ENCODE measurements at regions not wholly inside any gene's neighbourhood (a gene's known extent, or its start where the extent isn't known, plus 50 kb on each side); places are given as distances from the start of the nearest gene placed in this dataset.

- peaks cover 0 to 2% of the 10 kb centered on the region in 2 donors for H3K9me3 Mint-ChIP-seq
Observed at GRCh38 chr9:120252248-120252647, 327.7 kb downstream of the CDK5RAP2 start.

GRCh38 chr9:120242116-120242811 is 337.7 kb downstream of the CDK5RAP2 start:
- Histone ChIP-seq H3K9me3 (ENCODE audit: control insufficient read depth, insufficient read depth, low read length) (no peaks in the 10 kb centered on the region), H3K4me3 (ENCODE audit: low read length) (no peak overlapping the region), H3K4me1 (ENCODE audit: control insufficient read depth, insufficient read depth, low read length) (no peaks in the 10 kb centered on the region), H3K36me3 (ENCODE audit: control insufficient read depth, insufficient read depth, low read length) (no peaks in the 10 kb centered on the region), H3K27me3 (ENCODE audit: control insufficient read depth, insufficient read depth, low read length) (no peaks in the 10 kb centered on the region), H3K27ac (ENCODE audit: low read length) (no peak overlapping the region)
- Mint-ChIP-seq H3K27ac (no peak overlapping the region), H3K36me3 (no peaks in the 10 kb centered on the region), H3K4me1 (no peaks in the 10 kb centered on the region), H3K27me3 (ENCODE audit: low read depth in 2 of 2) (peaks cover 0 to 10% of the 10 kb centered on the region in 2 donors), H3K9me3 (peaks cover 0 to 2% of the 10 kb centered on the region in 2 donors), H3K4me3 (no peak overlapping the region)
- 89% methylated on average over 21 of the region's 21 CpGs for WGBS (ENCODE audit: insufficient coverage)
- DNase-seq = no peak
- intact Hi-C loops (cut with micrococcal nuclease) = no loop called here
- TF ChIP-seq CTCF (IDR thresholded peaks at IDR 0.05) = no peak
- ATAC-seq = no peak

More at GRCh38 chr9:120252248-120252647, 327.7 kb downstream of the CDK5RAP2 start:
- Mint-ChIP-seq H3K27me3 (ENCODE audit: low read depth in 2 of 2) (peaks cover 0 to 24% of the 10 kb centered on the region in 2 donors), H3K27ac (no peak overlapping the region), H3K36me3 (no peaks in the 10 kb centered on the region), H3K4me1 (no peaks in the 10 kb centered on the region), H3K4me3 (no peak overlapping the region)
- ATAC-seq = no peak
- intact Hi-C loops (cut with micrococcal nuclease) = no loop called here
- Histone ChIP-seq H3K27ac (ENCODE audit: low read length) (no peak overlapping the region), H3K27me3 (ENCODE audit: control insufficient read depth, insufficient read depth, low read length) (no peaks in the 10 kb centered on the region), H3K4me3 (ENCODE audit: low read length) (no peak overlapping the region), H3K9me3 (ENCODE audit: control insufficient read depth, insufficient read depth, low read length) (no peaks in the 10 kb centered on the region), H3K4me1 (ENCODE audit: control insufficient read depth, insufficient read depth, low read length) (no peaks in the 10 kb centered on the region), H3K36me3 (ENCODE audit: control insufficient read depth, insufficient read depth, low read length) (no peaks in the 10 kb centered on the region)
- DNase-seq = no peak
- no peak for TF ChIP-seq CTCF (IDR thresholded peaks at IDR 0.05)
- no CpG with 5 or more reads among the region's 2 CpGs for WGBS (ENCODE audit: insufficient coverage)

- intact Hi-C loops (cut with micrococcal nuclease) = no loop called here
- TF ChIP-seq CTCF (IDR thresholded peaks at IDR 0.05) = no peak
- H3K4me1 ChIP-seq (ENCODE audit: control insufficient read depth, insufficient read depth, low read length) = no peaks in the 10 kb centered on the region
- peaks cover 0 to 10% of the 10 kb centered on the region in 2 donors for H3K27me3 Mint-ChIP-seq (ENCODE audit: low read depth in 2 of 2)
- no peak overlapping the region for H3K27ac Mint-ChIP-seq
- no peaks in the 10 kb centered on the region for H3K36me3 ChIP-seq (ENCODE audit: control insufficient read depth, insufficient read depth, low read length)
- peaks cover 0 to 2% of the 10 kb centered on the region in 2 donors for H3K9me3 Mint-ChIP-seq
- H3K9me3 ChIP-seq (ENCODE audit: control insufficient read depth, insufficient read depth, low read length) = no peaks in the 10 kb centered on the region
- H3K27ac ChIP-seq (ENCODE audit: low read length) = no peak overlapping the region
- no peaks in the 10 kb centered on the region for H3K4me1 Mint-ChIP-seq
- DNase-seq (no peak), ATAC-seq (no peak)
- H3K4me3 Mint-ChIP-seq = no peak overlapping the region
- H3K36me3 Mint-ChIP-seq = no peaks in the 10 kb centered on the region
- no peaks in the 10 kb centered on the region for H3K27me3 ChIP-seq (ENCODE audit: control insufficient read depth, insufficient read depth, low read length)
- WGBS (ENCODE audit: insufficient coverage) = 94% methylated on average over 1 of the region's 1 CpG
- no peak overlapping the region for H3K4me3 ChIP-seq (ENCODE audit: low read length)
Observed at GRCh38 chr9:120236596-120236995, 343.4 kb downstream of the CDK5RAP2 start.

GRCh38 chr9:120235081-120235480 is 344.9 kb downstream of the CDK5RAP2 start:
- DNase-seq = no peak
- H3K27ac ChIP-seq (ENCODE audit: low read length) = no peak overlapping the region

More at GRCh38 chr9:120235081-120235480, 344.9 kb downstream of the CDK5RAP2 start:
- Mint-ChIP-seq H3K9me3 (peaks cover 0 to 2% of the 10 kb centered on the region in 2 donors), H3K27me3 (ENCODE audit: low read depth in 2 of 2) (peaks cover 0 to 13% of the 10 kb centered on the region in 2 donors), H3K4me1 (no peaks in the 10 kb centered on the region), H3K4me3 (no peak overlapping the region), H3K36me3 (no peaks in the 10 kb centered on the region), H3K27ac (no peak overlapping the region)
- no peak for ATAC-seq
- Histone ChIP-seq H3K36me3 (ENCODE audit: control insufficient read depth, insufficient read depth, low read length) (no peaks in the 10 kb centered on the region), H3K4me1 (ENCODE audit: control insufficient read depth, insufficient read depth, low read length) (no peaks in the 10 kb centered on the region), H3K4me3 (ENCODE audit: low read length) (no peak overlapping the region), H3K9me3 (ENCODE audit: control insufficient read depth, insufficient read depth, low read length) (no peaks in the 10 kb centered on the region), H3K27me3 (ENCODE audit: control insufficient read depth, insufficient read depth, low read length) (no peaks in the 10 kb centered on the region)
- intact Hi-C loops (cut with micrococcal nuclease) = no loop called here
- 68% methylated on average over 2 of the region's 2 CpGs for WGBS (ENCODE audit: insufficient coverage)
- no peak for TF ChIP-seq CTCF (IDR thresholded peaks at IDR 0.05)
